GM12875 (cell line): ENCODE measurements at regions not wholly inside any gene's neighbourhood (a gene's known extent, or its start where the extent isn't known, plus 50 kb on each side); places are given as distances from the start of the nearest gene placed in this dataset.

Experiments
- H3K4me3 ChIP-seq: one replicate; pipeline ENCODE4 v1.5.1; 2011; ENCODE audit warnings: low read depth, low read length, control low read depth
- TF ChIP-seq, protein P1 (sequence below): IDR thresholded peaks from 2 replicates; pipeline ENCODE4 v1.5.1; 2011; ENCODE audit warnings: low read depth, mild to moderate bottlenecking, control low read depth, inconsistent platforms, low read length, moderate library complexity, borderline replicate concordance; ENCODE audit not compliant: insufficient read depth

GRCh38 chr12:111029732-111030131, 109.4 kb upstream of the MYL2 start:
- no peak overlapping the region for H3K4me3 ChIP-seq
- TF ChIP-seq, protein P1, sequence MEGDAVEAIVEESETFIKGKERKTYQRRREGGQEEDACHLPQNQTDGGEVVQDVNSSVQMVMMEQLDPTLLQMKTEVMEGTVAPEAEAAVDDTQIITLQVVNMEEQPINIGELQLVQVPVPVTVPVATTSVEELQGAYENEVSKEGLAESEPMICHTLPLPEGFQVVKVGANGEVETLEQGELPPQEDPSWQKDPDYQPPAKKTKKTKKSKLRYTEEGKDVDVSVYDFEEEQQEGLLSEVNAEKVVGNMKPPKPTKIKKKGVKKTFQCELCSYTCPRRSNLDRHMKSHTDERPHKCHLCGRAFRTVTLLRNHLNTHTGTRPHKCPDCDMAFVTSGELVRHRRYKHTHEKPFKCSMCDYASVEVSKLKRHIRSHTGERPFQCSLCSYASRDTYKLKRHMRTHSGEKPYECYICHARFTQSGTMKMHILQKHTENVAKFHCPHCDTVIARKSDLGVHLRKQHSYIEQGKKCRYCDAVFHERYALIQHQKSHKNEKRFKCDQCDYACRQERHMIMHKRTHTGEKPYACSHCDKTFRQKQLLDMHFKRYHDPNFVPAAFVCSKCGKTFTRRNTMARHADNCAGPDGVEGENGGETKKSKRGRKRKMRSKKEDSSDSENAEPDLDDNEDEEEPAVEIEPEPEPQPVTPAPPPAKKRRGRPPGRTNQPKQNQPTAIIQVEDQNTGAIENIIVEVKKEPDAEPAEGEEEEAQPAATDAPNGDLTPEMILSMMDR = no peak

DNA sequence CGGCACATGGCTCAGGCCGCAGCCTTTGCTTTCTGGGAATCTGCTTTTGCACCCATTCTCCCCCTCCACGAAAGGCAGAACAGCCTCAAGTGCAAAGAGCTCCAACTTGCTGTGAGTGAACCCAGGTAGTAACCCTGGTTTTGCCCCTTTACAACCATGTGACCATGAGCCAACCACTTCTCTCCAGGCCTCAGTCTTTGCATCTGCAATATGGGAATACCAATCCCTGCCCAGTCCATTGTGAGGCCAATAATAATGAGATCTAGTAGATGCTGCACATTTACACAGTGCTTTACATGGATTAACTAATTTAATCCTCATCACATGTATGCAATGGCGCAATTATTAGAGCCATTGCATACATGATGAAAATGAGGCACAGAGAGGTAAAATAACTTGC, 108.9 kb upstream of the MYL2 start:
- H3K4me3 ChIP-seq = no peak overlapping the region
- TF ChIP-seq, protein P1 = no peak

- TF ChIP-seq, protein P1 = no peak
- H3K4me3 ChIP-seq = no peak overlapping the region
Measured at GRCh38 chr12:111028830-111029229, 108.5 kb upstream of the MYL2 start.

GRCh38 chr12:111027431-111027830, 107.1 kb upstream of the MYL2 start:
- TF ChIP-seq, protein P1 = no peak

GRCh38 chr12:111025792-111026430, 105.5 kb upstream of the MYL2 start:
- TF ChIP-seq, protein P1 = no peak
- no peak overlapping the region for H3K4me3 ChIP-seq

More at GRCh38 chr12:111027431-111027830, 107.1 kb upstream of the MYL2 start:
- H3K4me3 ChIP-seq = no peak overlapping the region

GRCh38 chr12:111025301-111025700, 104.9 kb upstream of the MYL2 start:
- no peak overlapping the region for H3K4me3 ChIP-seq
- TF ChIP-seq, protein P1 = no peak

DNA sequence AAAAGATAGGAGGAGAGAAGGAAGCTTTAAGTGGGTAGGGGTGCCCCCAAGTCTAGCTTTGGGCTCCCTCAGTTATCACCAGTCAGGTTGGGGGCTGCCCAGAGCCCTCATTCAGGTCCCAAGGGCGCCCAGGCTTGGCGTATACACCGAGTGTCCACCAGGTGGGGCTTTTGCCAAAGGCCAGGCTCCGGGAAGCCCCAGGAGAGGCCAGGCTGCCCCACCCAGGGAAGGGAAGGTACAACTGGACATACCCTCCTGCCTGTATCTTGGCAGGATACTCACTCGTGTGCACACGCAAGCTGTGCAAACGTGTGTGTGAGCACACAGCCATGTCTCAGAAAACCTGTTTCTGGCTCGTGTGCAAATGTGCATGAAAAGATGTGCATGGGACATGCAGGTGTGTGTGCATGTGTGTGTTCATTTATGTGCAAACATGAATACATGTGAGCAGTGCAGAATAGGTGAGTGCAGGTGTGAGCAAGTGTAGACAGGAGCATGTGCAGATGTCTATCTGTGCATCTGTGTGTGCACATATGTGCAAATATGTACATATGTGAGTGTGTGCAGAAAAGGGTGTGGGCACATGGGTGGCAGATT, 103.9 kb upstream of the MYL2 start:
- TF ChIP-seq, protein P1 = peak; percentile 82
- H3K4me3 ChIP-seq = no peak overlapping the region
